HG03442 (cell line): ENCODE measurements at regions not wholly inside any gene's neighbourhood (a gene's known extent, or its start where the extent isn't known, plus 50 kb on each side); places are given as distances from the start of the nearest gene placed in this dataset.
A peak's percentile ranks its signal among the peaks of the same experiment; 100 is the strongest.
"Not testable (repeated sequence)": the region's sequence is repeated elsewhere in the genome, so short reads cannot be mapped to it uniquely, and the experiment has no call there.

Experiments used
- ATAC-seq: cut with Tn5 transposase; IDR thresholded peaks from one replicate; pipeline ENCODE4 v1.9.1; 2021; ENCODE audit warnings: mild to moderate bottlenecking, moderate library complexity; ENCODE audit not compliant: unreplicated experiment

DNA sequence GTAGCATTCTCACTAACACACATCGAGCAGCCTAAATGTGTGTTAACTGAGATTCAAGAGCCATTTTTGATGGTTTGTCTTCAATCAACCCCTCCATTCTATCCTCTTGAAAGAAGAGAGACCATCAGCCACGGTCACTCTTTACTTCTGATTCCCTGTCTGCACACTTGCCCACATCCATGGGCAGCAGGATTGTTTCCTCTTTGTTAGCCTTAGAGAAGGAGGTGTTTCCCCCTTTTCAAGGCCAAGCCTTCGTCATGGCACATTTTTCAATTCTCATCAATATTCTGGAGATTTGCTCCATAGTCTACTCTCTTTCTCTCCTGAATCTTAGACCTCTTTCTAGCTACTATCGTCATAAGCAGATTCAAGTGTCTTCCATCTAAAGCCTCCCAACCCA is 522.4 kb upstream of the NAALADL2 start:
- ATAC-seq, result no peak

DNA sequence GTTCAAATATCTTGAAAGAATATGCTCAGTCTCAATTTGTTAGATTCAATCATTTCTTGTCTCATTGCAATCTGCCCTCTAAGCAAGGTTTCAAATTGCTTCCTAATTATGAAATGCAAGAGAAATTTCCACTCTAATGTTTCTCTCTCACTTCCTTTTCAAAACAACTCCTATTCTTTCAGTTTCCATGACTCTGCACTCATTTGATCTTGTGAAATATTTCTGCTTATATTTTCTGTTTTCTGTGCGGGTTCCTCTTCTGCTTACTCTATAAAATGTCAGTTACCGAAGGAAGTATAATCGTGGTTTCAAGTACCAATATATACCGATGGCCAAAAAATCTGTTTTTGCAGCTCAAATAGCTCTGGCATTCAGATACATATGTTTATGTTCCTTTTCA is 521.9 kb upstream of the NAALADL2 start:
- no peak for ATAC-seq

DNA sequence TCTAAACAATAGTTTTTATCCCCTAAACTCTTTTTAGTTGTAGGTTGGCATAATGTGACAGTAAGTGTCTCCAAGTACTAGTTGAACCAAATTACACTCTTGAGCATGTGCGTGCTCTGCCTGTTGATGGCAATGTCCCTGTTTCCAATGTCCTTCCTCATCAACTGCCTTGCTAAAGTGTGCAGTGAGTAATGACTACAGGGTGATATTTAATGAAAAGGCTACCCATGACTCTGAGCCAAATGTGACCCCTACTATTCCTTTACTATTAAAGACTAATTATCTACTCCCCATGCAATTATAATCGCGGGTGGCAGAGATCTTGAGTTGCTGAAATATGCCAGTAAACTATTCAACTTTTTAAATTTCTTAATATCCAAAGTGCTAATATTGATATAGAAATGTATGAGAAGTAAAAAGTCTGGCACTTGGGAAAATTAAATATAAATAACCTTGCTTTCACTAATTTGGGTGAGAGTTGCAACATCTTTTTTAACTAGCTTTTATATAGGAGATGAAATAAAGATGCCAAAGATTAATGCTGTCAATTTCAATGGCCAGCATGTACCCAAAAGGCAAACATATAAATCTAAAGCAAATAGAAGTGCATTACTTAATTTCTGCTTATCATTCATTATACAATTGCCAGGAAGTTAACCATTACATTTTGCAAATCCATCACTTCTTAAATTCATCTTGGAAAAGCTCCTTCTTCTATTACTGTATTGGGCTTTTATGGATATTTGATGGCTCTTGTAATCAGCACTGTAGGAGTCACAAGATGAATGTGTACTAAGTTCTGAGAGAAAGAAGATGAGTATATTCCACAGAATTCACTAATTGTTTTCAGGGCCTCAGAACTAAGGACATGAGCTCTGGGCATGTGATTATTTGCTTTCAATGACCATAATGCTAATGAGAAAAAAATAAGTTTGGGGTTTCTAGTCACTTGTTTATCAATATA is 518.2 kb upstream of the NAALADL2 start:
- no peak for ATAC-seq

DNA sequence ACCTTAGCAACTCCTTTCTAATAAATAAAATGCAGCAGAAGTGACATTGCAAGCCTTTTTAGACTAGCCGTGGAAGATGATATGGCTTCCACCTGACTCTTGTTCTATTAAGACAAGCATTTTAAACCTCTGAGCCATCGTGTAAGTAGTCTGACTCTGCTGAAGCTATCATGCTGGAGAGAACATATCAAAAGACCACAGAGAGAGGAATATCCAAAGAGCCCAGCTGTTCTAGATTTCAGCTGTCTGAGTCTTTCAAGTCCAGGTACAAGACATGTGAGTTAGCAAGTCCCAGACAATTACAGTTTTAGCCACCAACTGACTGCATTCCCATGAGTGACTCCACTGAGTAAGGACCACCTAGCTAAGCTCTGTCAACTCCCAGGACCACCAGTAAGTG is 517.0 kb upstream of the NAALADL2 start:
- ATAC-seq, result no peak

DNA sequence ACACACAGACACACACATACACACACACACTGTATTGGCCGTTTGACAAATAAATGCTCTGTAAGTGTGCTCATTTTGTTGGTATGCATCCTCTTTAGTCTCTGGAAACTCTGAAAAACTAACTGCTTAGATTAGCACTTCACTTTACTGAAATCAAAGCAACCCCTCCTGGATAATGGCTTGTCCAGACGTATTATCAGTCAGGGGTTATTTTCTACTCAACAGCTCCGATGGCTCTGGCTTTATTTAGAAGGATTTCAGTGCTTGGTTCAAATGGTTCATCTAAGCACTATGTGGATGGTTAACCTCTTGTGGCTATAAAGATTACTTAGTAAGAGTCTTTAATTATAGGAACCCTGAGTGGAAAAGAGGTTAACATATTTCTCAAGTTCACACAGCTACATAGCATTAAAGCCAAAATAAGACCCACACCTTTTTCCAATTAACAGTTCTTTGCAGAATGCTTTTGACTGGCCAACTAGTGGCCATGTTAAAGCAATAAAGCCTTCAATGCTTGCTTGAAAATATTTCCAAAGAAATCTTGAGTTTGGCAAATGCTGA is 516.1 kb upstream of the NAALADL2 start:
- ATAC-seq, result no peak

DNA sequence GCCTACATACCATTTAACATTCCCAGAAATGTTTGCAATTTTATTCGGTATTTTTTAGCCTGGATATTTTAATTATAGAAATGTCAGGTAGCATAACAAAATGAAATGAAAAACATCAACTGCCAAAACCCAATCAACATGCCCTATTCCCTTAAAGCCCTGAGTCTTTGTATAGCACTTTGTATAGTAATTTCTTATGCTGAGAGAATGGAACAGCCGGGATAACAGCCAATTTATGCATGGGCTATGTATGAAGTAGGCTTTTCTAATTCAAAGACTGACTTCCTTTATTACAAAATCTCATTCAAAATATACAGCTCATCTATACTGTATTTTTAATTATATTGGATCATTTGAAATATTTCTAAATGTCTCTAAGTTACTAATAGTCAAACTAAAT is 513.0 kb upstream of the NAALADL2 start:
- no peak for ATAC-seq

DNA sequence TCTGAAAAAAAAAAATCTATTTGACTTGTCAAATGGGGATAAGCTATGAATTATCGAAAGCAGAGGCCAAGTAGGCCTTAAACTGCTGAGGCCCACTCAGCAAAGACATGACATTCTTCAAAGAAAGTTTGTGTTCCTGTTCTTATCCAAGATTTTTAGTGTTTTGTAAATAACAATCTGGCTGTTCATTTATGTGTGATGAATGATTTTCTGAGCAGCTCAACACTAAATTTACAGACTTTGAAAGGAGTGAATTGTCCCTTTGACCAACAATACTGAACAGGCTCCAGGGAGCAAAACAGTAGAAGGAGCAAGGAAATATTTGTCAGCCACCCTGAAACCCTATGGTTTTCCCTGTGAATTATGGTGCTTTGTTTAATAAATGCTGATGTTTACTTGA is 512.6 kb upstream of the NAALADL2 start:
- no peak for ATAC-seq

DNA sequence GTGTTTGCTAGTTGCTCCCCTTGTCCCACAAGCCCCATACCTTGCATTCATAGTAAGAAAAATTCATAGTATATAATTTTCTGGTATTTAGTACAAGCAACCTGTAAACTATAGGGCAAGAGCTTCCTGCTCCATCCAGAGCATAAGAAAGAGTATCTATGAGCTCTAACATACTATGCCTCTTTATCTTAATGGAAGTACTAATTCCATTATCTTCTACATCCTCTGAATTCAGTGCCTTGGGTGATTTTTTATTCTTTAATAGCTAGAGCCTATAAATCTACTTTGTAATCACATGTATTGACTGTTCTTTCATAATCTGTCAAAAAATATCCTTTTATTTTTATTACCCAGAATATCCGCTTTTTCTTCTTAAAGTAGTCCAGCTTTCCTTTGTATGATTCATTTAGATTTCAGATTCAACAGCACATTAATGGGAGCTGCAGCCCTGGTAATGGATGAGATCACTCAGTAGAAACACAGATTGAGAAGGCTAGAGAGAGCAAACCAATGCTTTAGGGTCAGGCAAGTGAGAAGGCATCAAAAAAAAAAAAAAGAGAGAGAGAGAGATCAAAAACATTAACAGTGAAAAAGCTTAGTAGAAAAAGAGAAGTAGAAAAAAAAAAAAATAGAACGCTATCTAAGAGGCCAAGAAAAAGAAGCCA is 511.5 kb upstream of the NAALADL2 start:
- no peak for ATAC-seq

DNA sequence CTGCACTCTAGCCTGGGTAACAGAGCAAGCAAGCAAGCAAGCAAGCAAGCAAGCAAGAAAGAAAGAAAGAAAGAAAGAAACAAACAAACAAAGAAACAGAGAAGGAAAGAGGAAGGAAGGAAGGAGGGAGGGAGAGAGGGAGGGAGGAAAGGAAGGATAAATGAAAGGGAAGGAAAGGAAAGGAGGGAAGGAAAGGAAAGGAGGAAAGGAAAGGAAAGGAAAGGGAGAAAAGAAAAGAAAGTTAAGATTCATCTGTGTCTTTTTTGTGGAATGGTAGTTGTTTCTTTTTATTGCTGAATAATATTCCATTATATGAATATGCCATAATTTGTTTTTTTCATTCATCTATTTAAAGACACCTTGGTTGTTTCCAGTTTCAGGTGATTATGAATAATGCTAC is 506.9 kb upstream of the NAALADL2 start:
- no peak for ATAC-seq

DNA sequence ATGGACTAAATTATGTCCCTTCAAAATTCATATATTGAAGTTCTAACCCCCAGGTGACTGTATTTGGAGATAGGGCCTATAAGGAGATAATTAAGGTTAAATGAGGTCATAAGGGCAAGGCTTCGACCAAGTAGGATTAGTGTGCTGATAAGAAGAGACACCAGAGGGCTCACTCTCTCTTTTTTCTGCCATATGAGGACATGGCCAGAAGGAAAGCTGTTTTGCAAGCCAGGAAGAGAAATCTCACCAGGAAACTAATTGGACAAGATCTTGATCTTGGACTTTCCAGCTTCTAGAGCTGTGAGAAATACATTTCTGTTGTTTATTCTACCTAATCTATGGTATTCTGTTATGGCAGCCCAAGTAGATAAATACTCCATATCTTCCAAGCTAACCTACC is 503.6 kb upstream of the NAALADL2 start:
- peak; percentile 54 for ATAC-seq

DNA sequence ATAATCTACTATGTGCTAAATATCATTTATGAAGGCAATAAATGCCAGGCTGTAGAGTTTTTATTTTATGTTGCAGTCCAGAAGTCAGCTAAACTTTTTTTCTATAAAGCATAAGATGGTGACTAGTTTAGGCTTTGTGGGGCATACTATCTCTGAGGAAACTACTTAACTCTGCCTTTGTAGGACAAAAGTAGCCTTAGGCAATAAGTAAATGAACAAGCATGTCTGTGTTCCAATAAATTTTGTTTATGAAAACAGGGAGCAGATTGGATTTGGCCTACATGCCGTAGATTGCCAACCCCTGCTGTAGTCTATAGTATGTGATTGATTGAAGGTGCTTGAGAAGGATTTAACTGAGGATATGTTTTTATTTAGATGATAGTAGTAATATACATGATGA is 502.5 kb upstream of the NAALADL2 start:
- ATAC-seq, result no peak

DNA sequence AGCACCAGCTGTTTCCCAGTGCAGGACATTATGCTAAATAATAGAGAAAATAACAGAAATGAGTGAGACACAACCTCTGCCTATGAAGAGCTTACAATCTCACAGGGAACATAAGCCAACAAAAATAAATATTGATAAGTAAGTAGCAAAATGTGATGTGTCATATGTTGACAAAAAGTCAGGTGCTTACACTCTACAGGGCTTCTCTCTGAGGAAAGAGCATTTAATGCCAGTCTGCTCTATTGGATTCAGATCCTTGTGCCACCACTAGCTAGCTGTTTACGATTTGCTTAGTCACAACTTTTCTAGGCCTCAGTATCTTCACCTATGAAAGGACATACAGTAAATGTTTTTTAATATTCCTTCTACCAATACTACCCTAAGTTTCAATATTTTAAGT is 500.9 kb upstream of the NAALADL2 start:
- ATAC-seq, result no peak

DNA sequence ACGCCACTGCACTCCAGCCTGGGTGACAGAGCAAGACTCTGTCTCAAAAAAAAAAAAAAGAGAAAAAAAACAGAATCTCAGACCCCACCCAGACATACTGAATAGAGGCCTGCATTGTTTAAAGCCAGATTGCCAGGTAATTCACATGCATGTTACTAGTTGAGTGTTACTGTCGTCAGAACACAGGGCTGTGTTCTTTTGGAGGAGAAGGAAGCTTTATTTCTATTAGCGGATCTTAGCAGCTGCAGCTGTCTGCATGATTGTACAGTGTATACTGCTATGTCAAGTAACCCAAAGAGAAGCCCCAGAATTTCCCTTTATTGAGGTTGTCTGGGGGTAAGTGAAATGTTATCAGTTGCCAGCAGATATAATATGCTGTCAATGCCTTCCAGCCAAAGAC is 496.6 kb upstream of the NAALADL2 start:
- ATAC-seq, result no peak

DNA sequence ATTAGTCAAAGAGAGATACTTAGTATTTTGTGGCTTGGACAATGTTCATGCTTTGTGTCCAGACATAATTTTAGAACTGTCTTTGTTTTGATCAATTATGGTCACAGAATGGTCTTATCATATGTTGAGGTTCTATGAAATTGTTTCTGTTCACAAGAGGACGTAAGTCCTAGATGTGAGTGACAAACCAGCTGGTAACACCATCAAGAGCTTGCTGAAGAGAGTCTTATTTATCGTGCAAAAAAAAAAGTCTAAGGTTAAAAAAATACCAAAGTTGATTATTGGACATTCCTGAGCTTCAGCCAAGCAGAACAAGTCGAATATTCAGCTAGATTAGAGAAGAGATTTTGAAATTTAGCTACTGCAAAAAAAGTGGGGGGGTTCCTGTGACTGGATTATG is 495.9 kb upstream of the NAALADL2 start:
- ATAC-seq, result no peak

DNA sequence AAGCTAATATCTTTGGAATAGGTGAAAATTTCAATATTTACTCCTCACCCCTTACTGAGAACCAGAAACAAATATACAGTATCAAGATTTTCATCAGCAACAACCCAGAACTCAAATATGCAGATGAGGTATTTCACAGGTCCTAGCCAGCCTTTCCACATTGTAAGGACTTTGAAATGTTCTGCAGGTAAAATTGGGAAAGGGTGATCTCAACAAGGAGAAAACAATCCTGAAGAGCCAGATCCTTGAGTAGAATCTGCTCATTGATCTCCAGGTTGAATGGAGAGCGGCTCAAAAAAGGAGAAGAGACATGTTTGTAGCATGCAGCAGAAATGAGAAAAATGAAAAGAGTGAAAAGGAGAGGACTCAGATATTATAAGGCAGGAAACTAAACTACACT is 493.3 kb upstream of the NAALADL2 start:
- ATAC-seq, result no peak

DNA sequence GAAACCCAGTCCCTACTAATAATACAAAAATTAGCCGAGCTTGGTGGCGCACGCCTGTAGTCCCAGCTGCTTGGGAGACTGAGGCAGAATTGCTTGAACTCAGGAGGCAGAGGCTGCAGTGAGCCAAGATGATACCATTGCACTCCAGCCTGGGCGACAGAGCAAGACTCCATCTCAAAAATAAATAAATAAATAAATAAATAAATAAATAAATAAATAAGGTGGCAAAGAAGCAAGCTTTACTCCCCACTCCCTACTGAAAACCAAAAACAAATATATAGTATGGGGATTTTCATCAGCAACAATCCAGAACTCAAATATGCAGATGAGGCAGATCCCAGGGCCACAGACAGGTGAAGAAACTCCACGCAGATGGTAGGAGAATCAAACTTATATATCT is 492.2 kb upstream of the NAALADL2 start:
- not testable (repeated sequence) for ATAC-seq

DNA sequence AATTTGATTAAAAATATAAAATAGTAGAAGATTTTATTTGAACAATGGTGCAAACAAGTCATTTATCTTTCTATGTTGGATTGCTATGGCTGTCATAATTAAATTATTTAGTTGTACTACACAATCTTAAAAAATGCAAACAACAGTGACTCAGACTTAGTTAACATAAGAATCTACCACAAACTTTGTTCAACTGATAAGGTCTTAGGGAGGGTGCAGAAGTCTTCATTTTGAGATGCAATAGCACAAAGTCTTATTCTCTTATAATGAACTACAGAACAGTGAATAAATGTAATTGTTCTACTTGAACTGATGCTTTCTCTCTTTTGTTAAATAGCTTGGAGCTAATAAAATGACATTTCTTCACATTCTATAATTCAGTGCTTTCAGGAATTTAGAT is 482.8 kb upstream of the NAALADL2 start:
- no peak for ATAC-seq

DNA sequence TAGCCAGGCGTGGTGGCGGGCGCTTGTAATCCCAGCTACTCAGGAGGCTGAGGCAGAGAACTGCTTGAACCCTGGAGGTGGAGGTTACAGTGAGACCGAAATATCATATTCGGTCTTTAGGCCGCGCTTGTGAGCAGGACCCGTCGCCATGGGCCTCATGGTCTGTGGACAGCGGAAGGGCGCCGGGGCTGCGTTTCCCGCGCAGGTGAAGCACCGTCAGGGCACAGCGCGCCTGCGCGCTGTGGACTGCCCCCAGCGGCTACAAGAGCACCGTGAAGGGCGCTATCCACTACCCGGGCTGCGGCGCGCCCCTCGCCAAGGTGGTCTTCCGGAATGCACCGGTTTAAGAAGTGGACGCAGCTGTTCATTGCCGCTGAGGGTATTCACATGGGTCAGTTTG is 482.0 kb upstream of the NAALADL2 start:
- ATAC-seq, result no peak

DNA sequence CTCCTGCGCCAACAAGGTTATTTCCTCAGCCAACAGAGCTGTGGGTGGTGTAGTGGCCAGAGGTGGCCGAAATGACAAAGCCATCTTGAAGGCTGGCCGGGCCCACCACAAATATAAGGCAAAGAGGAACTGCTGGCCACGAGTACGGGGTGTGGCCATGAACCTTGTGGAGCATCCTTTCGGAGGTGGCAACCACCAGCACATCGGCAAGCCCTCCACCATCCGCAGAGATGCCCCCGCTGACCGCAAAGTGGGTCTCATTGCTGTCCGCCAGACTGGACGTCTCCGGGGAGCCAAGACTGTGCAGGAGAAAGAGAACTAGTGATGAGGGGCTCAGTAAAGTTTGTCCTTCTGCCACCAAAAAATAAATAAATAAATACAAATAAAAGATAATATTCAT is 481.4 kb upstream of the NAALADL2 start:
- ATAC-seq, result no peak

DNA sequence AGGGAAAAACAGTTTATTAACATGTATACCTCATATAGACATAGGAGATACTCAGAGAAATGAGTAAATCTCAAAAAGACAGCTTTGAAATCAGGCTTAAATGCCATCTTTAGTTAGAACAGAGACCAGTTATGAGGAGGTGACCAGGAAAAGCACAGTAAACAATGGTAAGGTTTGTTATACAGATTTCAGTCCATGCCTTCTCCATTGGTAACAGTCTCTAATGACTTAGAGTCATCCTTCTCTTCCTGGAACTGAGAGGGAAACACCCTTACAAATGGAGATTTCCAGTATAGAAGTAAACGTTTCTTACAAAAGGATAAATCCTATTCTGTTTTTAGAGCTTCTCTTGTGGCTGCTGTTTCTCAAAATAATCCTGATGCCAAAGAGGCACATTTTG is 476.3 kb upstream of the NAALADL2 start:
- ATAC-seq, result no peak

DNA sequence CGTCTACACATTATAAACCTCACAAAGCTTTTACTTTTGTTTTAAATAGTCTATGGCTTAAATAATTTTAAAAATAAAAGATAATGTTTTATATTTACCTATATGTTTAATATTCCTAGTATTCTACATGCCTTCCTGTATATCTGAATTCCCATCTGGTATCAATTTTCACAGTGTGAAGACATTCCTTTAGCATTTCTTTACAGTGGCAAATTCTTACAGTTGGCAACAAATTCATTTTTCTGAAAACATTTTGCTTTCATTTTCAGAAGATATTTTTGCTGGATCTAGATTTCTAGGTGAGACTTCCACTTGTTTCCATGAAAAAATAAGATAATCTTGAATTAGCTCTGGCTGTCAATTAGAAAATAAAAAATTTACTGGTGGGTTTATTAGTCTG is 471.4 kb upstream of the NAALADL2 start:
- ATAC-seq, result no peak

DNA sequence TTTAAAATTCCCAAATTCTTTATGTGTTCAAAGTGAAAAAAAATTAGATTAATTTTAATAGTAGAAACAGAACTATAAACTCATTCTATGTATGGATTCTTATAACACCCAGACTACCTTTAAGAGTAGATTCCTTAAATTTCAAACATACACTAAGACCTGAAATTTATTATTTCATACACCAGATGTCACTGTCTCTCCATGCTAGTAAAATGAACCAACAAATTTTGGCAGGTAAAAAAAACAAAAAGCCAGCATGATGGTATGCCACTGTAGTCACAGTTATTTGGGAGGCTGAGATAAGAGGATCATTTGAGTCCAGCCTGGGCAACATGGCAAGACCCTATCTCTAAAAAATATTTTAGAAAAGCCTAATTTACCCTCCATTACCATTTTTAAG is 461.3 kb upstream of the NAALADL2 start:
- no peak for ATAC-seq
